Uterus (tissue), 2 donors: ENCODE measurements at regions not wholly inside any gene's neighbourhood (a gene's known extent, or its start where the extent isn't known, plus 50 kb on each side); places are given as distances from the start of the nearest gene placed in this dataset.

Experiments
- CTCF ChIP-seq, 4 experiments: fragments of 200-600 bp in 2 of 4; fragments of 450-650 bp in 2 of 4; sonication (generic) in 2 of 4; IDR thresholded peaks; one replicate each; pipeline ENCODE4 v1.5.1; 2016 to 2019; ENCODE audit warnings: antibody characterized with exemption in 4 of 4, mild to moderate bottlenecking in 2 of 4, moderate library complexity in 1 of 4
- POLR2A ChIP-seq, 2 donors: fragments of 450-650 bp; IDR thresholded peaks; one replicate each; pipeline ENCODE4 v1.6.1; 2016; ENCODE audit warnings: antibody characterized with exemption in 2 of 2, mild to moderate bottlenecking in 1 of 2, moderate library complexity in 1 of 2

- TF ChIP-seq CTCF (IDR thresholded peaks at IDR 0.05), result no peak
- no peak for TF ChIP-seq POLR2A (IDR thresholded peaks at IDR 0.05)
Observed at GRCh38 chr1:5725406-5725805, 266.8 kb downstream of the NPHP4 start.
